Right lobe of liver (tissue), 4 donors: ENCODE measurements at regions not wholly inside any gene's neighbourhood (a gene's known extent, or its start where the extent isn't known, plus 50 kb on each side); places are given as distances from the start of the nearest gene placed in this dataset.
"Not testable (repeated sequence)": the region's sequence is repeated elsewhere in the genome, so short reads cannot be mapped to it uniquely, and the experiment has no call there.

Experiments used
- CTCF ChIP-seq, 4 donors: fragments of 200-600 bp in 3 of 4; fragments of 450-650 bp in 1 of 4; IDR thresholded peaks; one replicate each; pipeline versions ENCODE4 v1.5.1 to v1.8.0; 2016 to 2022; ENCODE audit warnings: antibody characterized with exemption in 4 of 4, mild to moderate bottlenecking in 2 of 4
- POLR2A ChIP-seq: fragments of 450-650 bp; IDR thresholded peaks from one replicate; pipeline ENCODE4 v1.6.1; 2017; ENCODE audit warnings: antibody characterized with exemption, mild to moderate bottlenecking
- donor health status: DM: no; HTN: no; CAD: no.
- donor health status: DM: no; HTN: no; CAD: no.
- donor health status: DM: no; HTN: yes; CAD: no.

GRCh38 chr16:5207862-5208498 lies 110.4 kb upstream of the EEF2KMT start:
- not testable (repeated sequence) for TF ChIP-seq CTCF (IDR thresholded peaks at IDR 0.05); POLR2A
